ENCODE measurements at regions not wholly inside any gene's neighbourhood (a gene's known extent, or its start where the extent isn't known, plus 50 kb on each side); places are given as distances from the start of the nearest gene placed in this dataset.
"Not testable (repeated sequence)": the region's sequence is repeated elsewhere in the genome, so short reads cannot be mapped to it uniquely, and the experiment has no call there.

GRCh38 chr6:141140905-141141304 lies 991.8 kb upstream of the GJE1 start:
- FAIRE-seq: peak; percentile 26

GRCh38 chr6:141139461-141139860 lies 993.3 kb upstream of the GJE1 start:
- no peak for FAIRE-seq

GRCh38 chr6:141134723-141135122 lies 998.0 kb upstream of the GJE1 start:
- no peak for FAIRE-seq

GRCh38 chr6:141133836-141134235 lies 998.9 kb upstream of the GJE1 start:
- no peak for FAIRE-seq

- FAIRE-seq: no peak
Measured at GRCh38 chr6:141133346-141133745, 999.4 kb upstream of the GJE1 start.

- FAIRE-seq: no peak
Measured at GRCh38 chr6:141131616-141132015, 1001.1 kb upstream of the GJE1 start.

GRCh38 chr6:141123497-141123896 lies 1009.2 kb upstream of the GJE1 start:
- no peak for FAIRE-seq

- no peak for FAIRE-seq
Measured at GRCh38 chr6:141123049-141123448, 1009.7 kb upstream of the GJE1 start.

GRCh38 chr6:141118991-141119390 lies 1013.7 kb upstream of the GJE1 start:
- FAIRE-seq: no peak

- FAIRE-seq: no peak
Measured at GRCh38 chr6:141117874-141118273, 1014.9 kb upstream of the GJE1 start.

GRCh38 chr6:141110481-141110880 lies 1022.2 kb upstream of the GJE1 start:
- no peak for FAIRE-seq

- no peak for FAIRE-seq
Measured at GRCh38 chr6:141107591-141108160, 1025.0 kb upstream of the GJE1 start.

- FAIRE-seq: no peak
Measured at GRCh38 chr6:141105481-141105880, 1027.2 kb upstream of the GJE1 start.

GRCh38 chr6:141103246-141103645 lies 1029.5 kb upstream of the GJE1 start:
- FAIRE-seq: no peak

- FAIRE-seq: no peak
Measured at GRCh38 chr6:141097471-141097870, 1035.3 kb upstream of the GJE1 start.

GRCh38 chr6:141095308-141095707 lies 1037.4 kb upstream of the GJE1 start:
- FAIRE-seq: no peak

- FAIRE-seq: no peak
Measured at GRCh38 chr6:141088171-141088570, 1044.6 kb upstream of the GJE1 start.

GRCh38 chr6:141077355-141078333 lies 1055.1 kb upstream of the GJE1 start:
- FAIRE-seq: no peak

GRCh38 chr6:141057761-141058160 lies 1075.0 kb upstream of the GJE1 start:
- no peak for FAIRE-seq

- FAIRE-seq: no peak
Measured at GRCh38 chr6:141056945-141057625, 1075.6 kb upstream of the GJE1 start.

GRCh38 chr6:141050471-141050870 lies 1082.3 kb upstream of the GJE1 start:
- no peak for FAIRE-seq

GRCh38 chr6:141048451-141048850 lies 1084.3 kb upstream of the GJE1 start:
- FAIRE-seq: peak; percentile 37

GRCh38 chr6:141046496-141046895 lies 1086.2 kb upstream of the GJE1 start:
- not testable (repeated sequence) for FAIRE-seq
